Choroid plexus epithelial cell (primary cell): ENCODE measurements at regions not wholly inside any gene's neighbourhood (a gene's known extent, or its start where the extent isn't known, plus 50 kb on each side); places are given as distances from the start of the nearest gene placed in this dataset.

Experiments used
- DNase-seq: peaks from one replicate; pipeline ENCODE4 v3.0.0-alpha.2; 2010; ENCODE audit warnings: low read depth
- H3K4me3 ChIP-seq: 2 replicates; pipeline ENCODE4 v1.5.1; 2011; ENCODE audit warnings: low read depth, mild to moderate bottlenecking, control low read depth, low read length, moderate library complexity
- CTCF ChIP-seq: conservative IDR thresholded peaks from 2 replicates; pipeline ENCODE4 v1.5.1; 2011; ENCODE audit warnings: low read depth, mild to moderate bottlenecking, control low read depth, inconsistent platforms, low read length, moderate library complexity

GRCh38 chr4:137635601-137636000 lies 103.3 kb upstream of the PCDH18 start:
- no peak overlapping the region for H3K4me3 ChIP-seq
- no peak for TF ChIP-seq CTCF
- peak; percentile 74 for DNase-seq

- TF ChIP-seq CTCF, result no peak
- no peak overlapping the region for H3K4me3 ChIP-seq
- peak; percentile 86 for DNase-seq
These were observed 102.8 kb upstream of the PCDH18 start for GRCh38 chr4:137635108-137635507.

- TF ChIP-seq CTCF, result no peak
- no peak overlapping the region for H3K4me3 ChIP-seq
- no peak for DNase-seq
These were observed 100.5 kb upstream of the PCDH18 start for GRCh38 chr4:137632842-137633241.

- DNase-seq, result no peak
- H3K4me3 ChIP-seq, result no peak overlapping the region
- no peak for TF ChIP-seq CTCF
These were observed 99.3 kb upstream of the PCDH18 start for GRCh38 chr4:137631605-137632004.

- no peak for DNase-seq
These were observed 98.0 kb upstream of the PCDH18 start for GRCh38 chr4:137630252-137630651.

GRCh38 chr4:137627739-137628460 lies 95.6 kb upstream of the PCDH18 start:
- H3K4me3 ChIP-seq, result no peak overlapping the region
- DNase-seq, result no peak
- TF ChIP-seq CTCF, result no peak

More at GRCh38 chr4:137630252-137630651, 98.0 kb upstream of the PCDH18 start:
- H3K4me3 ChIP-seq, result no peak overlapping the region
- no peak for TF ChIP-seq CTCF
